Fibroblast of the aortic adventitia (primary cell): ENCODE measurements at regions not wholly inside any gene's neighbourhood (a gene's known extent, or its start where the extent isn't known, plus 50 kb on each side); places are given as distances from the start of the nearest gene placed in this dataset.
A peak's percentile ranks its signal among the peaks of the same experiment; 100 is the strongest.

Experiments
- DNase-seq: peaks from one replicate; pipeline ENCODE4 v3.0.0-alpha.2; 2010; ENCODE audit warnings: low read depth
- H3K4me3 ChIP-seq: 2 replicates; pipeline ENCODE4 v1.5.1; 2011; ENCODE audit warnings: low read depth, mild to moderate bottlenecking, control low read depth, low read length, moderate library complexity
- TF ChIP-seq, protein P1 (sequence below): IDR thresholded peaks from 2 replicates; pipeline ENCODE4 v1.5.1; 2011; ENCODE audit warnings: mild to moderate bottlenecking, low read length, control low read depth, inconsistent platforms; ENCODE audit not compliant: insufficient read depth

DNA sequence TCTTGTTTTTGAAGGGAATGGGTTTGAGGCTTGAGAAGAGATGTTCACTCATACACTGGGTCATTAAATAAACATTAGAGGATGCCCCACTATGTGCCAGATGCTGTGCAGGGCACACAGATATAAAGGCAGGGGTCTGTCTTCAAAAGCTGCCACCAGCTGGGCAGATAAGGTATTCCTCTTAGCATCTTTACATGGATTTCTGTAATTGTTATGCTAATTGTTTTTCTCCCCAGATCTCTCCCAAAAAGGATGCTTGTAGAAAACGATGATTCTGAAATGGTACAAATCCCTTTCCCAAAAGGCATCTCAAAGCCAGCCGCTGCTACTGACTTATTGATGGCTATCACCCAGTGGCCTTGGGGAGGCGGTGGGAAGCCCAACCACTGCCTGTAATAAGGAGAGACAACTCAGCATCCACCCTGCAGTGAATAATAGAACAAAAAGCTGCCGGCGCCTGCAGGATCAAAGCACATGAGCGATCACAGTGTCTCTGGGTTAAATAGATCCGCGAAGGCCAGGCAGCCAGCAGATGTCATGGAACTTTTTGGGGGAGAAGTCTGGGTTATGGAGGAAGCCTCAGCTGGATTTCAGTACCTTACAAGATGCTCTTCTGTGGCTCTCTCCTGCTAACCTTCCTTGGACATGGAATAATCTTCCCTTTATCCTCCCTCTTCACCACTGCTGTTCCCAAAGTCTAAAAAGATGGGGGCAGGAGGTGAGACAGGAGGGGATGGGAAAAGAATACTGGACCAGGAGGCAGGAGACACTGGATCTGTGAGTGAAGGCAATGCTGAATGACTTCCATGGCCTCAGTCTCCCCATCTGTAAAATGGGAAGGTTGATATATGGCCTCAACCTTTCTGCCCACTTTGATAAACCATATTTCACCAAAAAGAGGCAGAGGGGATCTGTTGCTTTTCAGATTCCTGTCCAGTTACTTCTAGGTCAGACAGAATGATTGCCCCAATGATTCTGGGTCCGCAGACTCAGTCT is 54.8 kb upstream of the CD34 start:
- TF ChIP-seq, protein P1, sequence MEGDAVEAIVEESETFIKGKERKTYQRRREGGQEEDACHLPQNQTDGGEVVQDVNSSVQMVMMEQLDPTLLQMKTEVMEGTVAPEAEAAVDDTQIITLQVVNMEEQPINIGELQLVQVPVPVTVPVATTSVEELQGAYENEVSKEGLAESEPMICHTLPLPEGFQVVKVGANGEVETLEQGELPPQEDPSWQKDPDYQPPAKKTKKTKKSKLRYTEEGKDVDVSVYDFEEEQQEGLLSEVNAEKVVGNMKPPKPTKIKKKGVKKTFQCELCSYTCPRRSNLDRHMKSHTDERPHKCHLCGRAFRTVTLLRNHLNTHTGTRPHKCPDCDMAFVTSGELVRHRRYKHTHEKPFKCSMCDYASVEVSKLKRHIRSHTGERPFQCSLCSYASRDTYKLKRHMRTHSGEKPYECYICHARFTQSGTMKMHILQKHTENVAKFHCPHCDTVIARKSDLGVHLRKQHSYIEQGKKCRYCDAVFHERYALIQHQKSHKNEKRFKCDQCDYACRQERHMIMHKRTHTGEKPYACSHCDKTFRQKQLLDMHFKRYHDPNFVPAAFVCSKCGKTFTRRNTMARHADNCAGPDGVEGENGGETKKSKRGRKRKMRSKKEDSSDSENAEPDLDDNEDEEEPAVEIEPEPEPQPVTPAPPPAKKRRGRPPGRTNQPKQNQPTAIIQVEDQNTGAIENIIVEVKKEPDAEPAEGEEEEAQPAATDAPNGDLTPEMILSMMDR = peak; percentile 0
- no peak overlapping the region for H3K4me3 ChIP-seq
- no peak for DNase-seq

DNA sequence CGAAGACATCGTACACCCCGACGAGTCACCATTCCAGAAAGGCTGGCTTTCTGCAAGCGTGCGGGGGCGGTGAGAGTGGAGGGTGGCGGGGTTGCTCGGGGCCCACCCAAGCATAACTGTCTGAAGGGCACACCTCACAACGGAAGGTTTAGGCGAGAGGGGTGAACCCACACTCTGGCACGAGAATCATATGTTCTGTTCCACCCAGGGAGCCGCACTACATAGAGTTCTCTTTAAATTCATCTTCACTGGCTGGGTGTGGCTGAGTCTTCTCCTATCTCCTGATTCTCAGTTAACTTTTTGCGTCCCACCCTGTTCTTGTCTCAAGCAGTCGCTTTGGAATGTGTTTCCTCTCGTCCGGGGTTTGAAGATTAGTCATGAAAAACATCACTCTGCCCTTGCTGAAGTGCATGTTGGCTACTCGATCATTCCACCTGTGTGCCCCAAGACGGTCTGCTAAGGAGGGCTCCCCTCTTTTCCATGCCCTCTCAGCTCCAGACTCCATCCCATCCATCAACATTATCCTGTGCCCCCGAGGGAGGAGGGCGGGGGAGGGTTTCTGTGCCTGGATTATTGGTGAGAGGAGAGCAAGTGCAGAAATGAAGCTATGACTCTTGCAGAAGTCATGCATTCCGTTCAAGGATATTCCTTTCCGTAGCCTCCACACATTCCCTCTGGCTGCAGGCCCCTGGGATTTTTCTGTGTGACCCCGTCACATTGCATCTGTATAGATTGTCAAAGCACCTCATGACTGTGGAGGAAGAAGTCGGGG is 53.5 kb upstream of the CD34 start:
- peak; percentile 68 for DNase-seq
- TF ChIP-seq, protein P1 = no peak
- peak overlapping the region; percentile 50 for H3K4me3 ChIP-seq

DNA sequence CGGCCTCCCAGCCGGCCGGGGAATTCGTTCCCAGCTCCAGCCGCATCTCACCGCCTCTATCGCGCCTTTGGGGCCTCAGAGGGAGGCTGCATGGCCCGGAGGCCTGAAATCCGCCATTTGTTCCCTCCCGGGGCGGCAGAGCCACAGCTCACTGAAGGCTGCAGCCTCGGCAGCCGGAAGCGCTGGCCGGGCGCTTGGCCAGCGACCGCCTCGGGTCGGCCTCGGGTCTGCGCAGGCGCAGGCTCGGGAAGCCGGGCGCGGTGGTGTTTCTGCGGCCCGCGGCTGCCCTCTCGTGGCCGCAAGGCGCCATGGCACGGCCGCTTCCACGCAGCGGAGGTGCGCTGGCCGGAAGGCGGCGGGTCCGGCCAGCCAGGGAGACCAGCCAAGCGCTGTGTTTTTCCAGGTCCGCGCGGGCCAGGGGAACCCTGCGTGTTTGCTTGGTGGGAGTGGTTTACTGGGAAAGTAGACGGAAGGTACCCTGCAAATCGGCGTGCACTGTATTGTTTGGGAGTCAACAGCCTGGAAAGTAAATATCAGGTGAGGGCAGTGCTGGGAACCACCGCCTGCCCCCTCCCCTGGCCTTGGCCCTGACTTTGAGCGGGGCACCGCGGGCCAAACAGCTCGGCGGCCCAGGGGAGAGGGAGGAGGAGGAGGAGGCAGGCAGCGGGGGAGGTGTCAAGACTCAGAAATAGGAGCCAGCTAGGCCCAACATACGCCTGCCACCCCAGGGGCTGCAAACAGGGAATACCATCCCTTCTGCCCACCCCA is 52.7 kb upstream of the CD34 start:
- peak; percentile 81 for DNase-seq
- H3K4me3 ChIP-seq = peak overlapping the region; percentile 63
- TF ChIP-seq, protein P1 = peak; percentile 77

DNA sequence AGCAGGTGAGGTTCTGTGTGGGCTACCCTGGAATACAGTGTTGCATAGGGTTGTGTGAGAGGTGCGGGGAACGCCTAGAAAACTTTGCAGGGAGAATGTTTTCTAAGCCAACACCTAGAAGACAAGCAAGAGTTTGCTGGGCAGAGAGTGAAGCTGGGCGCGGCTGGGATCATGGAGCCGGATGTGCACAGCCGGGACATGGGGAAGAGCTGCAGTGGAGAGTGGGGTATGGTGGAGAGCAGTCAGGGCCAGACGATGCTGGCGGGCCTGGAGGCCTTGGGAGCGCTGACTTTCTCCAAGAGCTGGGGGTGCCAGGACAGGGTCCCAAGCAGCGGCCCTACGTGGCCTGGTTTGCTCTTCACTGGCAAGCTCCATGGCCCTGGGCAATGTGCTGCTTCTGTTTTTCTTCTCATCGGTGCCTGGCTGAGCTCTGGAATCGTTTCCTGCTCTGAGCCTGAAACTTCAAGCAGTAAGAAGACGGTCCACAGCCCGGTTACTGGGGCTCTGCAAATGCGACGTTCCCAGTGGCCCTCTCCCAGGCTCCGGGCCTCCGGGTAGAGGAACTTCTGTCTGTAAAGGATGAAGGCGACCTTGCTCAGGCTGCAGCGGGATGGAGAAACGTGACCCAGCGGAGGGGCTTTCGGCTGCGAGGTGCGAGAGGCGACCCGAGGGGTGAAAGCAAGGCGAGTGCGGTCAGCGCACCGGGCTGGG is 51.9 kb upstream of the CD34 start:
- TF ChIP-seq, protein P1 = no peak
- peak overlapping the region; percentile 63 for H3K4me3 ChIP-seq
- peak; percentile 61 for DNase-seq
